HUES48 (cell line): ENCODE measurements at regions not wholly inside any gene's neighbourhood (a gene's known extent, or its start where the extent isn't known, plus 50 kb on each side); places are given as distances from the start of the nearest gene placed in this dataset.
"Not testable (repeated sequence)": the region's sequence is repeated elsewhere in the genome, so short reads cannot be mapped to it uniquely, and the experiment has no call there.

Experiments
- H3K27ac ChIP-seq: one replicate; pipeline ENCODE4 v1.7.0; 2013; ENCODE audit warnings: low read depth, low read length, inconsistent platforms
- H3K27me3 ChIP-seq: 2 replicates; pipeline ENCODE4 v1.6.1; 2013; ENCODE audit warnings: mild to moderate bottlenecking, low read length; ENCODE audit not compliant: control insufficient read depth, insufficient read depth
- H3K36me3 ChIP-seq: 2 replicates; pipeline ENCODE4 v1.6.1; 2013; ENCODE audit warnings: low read length; ENCODE audit not compliant: control insufficient read depth, insufficient read depth
- H3K4me1 ChIP-seq: 2 replicates; pipeline ENCODE4 v1.6.1; 2013; ENCODE audit warnings: mild to moderate bottlenecking, low read length; ENCODE audit not compliant: control insufficient read depth, insufficient read depth
- H3K4me3 ChIP-seq: 2 replicates; pipeline ENCODE4 v1.5.1; 2013; ENCODE audit warnings: mild to moderate bottlenecking, low read depth, low read length
- H3K9ac ChIP-seq: 2 replicates; pipeline ENCODE4 v1.6.1; 2013; ENCODE audit warnings: mild to moderate bottlenecking, low read depth, low read length, moderate library complexity
- H3K9me3 ChIP-seq: 2 replicates; pipeline ENCODE4 v1.6.1; 2013; ENCODE audit warnings: low read length; ENCODE audit not compliant: control insufficient read depth, insufficient read depth

DNA sequence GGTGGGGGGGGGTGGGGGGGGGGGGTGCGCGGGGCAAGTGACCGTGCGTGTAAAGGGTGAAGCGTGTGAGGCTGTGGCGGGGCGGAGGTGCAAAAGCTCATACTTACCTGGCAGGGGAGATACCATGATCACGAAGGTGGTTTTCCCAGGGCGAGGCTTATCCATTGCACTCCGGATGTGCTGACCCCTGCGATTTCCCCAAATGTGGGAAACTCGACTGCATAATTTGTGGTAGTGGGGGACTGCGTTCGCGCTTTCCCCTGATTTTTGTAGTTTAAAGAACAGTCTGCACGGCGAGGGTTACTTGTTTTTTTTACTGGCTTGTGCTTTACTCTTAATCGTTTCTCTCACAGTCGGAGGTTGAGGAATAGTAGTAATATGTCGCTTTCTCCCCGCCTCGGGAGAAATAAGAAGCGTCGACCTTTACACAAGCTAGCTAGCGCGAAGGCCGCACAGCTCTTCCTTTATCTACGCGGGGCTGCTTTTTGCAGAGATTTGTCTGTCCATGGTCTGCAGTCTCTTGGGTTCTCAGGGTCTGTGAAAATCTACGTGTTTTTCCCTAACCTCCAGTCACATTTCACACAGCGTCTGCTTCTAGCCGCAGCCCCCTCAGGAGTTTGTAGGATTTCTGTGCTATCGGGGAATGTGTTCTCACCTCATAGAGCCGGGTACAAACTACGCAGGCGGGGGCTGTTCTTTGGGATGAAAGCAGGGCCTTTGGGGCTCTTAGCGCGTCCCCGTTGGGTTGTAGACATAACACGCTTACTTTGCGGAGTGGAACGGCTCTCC lies 148.1 kb upstream of the NOTCH2NLA start:
- Histone ChIP-seq H3K4me3 (peak overlapping the region; percentile 23), H3K9ac (0 out of 2 replicates have a peak overlapping the region, but pooled peaks have one; percentile 2), H3K27ac (peak overlapping the region; percentile 84)
- H3K36me3 ChIP-seq, H3K4me1 ChIP-seq, H3K27me3 ChIP-seq, H3K9me3 ChIP-seq: not testable (repeated sequence)

DNA sequence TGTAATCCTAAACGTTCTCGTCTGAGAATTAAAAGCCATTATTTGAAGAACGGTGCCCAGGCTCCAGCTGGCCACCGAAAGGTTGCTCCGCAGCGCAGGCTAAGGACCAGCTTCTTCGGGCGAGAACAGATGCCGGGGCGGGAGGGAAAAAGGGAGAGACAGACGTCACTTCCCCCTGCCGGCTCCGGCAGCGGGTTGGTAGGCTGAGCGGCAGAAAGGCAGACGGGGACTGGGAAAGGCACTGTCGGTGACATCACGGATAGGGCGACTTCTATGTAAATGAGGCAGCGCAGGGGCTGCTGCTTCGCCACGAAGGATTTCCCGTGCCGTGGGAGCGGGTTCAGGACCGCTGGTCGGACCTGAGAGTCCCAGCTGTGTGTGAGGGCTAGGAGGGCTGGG lies 147.5 kb upstream of the NOTCH2NLA start:
- H3K27ac ChIP-seq, result peak overlapping the region; percentile 55
- H3K36me3 ChIP-seq, H3K27me3 ChIP-seq, H3K9ac ChIP-seq, H3K9me3 ChIP-seq, H3K4me1 ChIP-seq: not testable (repeated sequence)
- H3K4me3 ChIP-seq, result peak overlapping the region; percentile 18; the same call in 1 of the 2 replicates

DNA sequence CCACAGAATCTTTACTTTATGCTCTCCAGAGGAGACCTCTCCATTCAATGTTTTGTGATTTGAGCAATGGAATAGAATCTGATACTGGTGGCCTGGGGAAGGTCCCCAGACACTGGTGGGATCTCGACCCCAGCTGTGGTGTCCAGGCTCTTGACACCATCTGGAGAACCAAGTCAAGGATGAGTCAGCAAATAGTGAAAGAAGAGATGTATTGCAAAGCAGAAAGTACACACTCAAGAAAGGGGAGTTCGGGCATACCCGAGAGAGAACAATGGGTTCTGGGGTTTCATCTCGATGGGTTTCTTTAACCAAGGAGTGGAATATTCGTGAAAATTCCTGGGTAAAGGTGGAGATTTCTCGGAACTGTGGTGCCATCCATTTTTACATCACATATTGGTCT lies 146.3 kb upstream of the NOTCH2NLA start:
- not testable (repeated sequence) for H3K27ac ChIP-seq

DNA sequence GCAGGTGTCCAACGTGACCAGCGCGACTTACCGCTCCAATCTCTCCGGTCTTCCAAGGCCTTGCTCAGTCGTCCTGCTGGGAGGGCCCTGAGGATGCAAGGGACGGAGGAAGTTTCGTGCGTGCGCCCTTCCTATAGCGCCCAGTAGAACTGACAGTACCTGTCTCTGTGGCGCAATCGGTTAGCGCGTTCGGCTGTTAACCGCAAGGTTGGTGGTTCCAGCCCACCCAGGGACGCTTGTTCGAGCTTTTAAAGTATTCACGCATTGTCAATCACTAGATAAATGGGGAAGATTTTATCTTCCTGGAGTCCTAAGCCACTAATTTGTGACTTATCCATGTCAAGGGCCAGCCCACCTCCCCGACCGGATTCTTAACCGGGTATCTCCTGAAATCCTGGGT lies 141.1 kb upstream of the NOTCH2NLA start:
- H3K27ac ChIP-seq, H3K9me3 ChIP-seq, H3K36me3 ChIP-seq, H3K9ac ChIP-seq, H3K4me1 ChIP-seq, H3K27me3 ChIP-seq: not testable (repeated sequence)
- H3K4me3 ChIP-seq, result peak overlapping the region; percentile 52

More for the DNA sequence above, 146.3 kb upstream of the NOTCH2NLA start:
- not testable (repeated sequence) for H3K27me3 ChIP-seq, H3K36me3 ChIP-seq, H3K4me3 ChIP-seq, H3K9ac ChIP-seq, H3K9me3 ChIP-seq, H3K4me1 ChIP-seq

DNA sequence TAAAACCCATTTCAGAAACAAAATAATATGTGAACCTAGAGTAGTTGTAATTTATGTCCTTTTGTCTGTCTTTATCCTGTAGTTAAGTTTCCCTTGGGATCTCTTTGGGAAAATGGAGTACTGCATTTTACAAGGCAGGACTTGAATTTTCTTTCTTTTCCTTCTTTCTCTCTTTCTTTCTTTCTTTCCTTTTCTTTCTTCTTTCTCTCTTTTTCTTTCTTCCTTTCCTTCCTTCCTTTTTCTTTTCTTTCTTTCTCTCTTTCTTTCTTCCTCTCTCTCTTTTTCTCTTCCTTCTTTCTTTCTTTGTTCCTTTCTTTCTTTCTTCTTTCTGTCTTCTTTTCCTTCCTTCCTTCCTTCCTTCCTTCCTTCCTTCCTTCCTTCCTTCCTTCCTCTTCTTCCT lies 126.6 kb upstream of the NOTCH2NLA start:
- not testable (repeated sequence) for H3K27ac ChIP-seq, H3K4me1 ChIP-seq, H3K9ac ChIP-seq, H3K9me3 ChIP-seq, H3K4me3 ChIP-seq, H3K36me3 ChIP-seq, H3K27me3 ChIP-seq

DNA sequence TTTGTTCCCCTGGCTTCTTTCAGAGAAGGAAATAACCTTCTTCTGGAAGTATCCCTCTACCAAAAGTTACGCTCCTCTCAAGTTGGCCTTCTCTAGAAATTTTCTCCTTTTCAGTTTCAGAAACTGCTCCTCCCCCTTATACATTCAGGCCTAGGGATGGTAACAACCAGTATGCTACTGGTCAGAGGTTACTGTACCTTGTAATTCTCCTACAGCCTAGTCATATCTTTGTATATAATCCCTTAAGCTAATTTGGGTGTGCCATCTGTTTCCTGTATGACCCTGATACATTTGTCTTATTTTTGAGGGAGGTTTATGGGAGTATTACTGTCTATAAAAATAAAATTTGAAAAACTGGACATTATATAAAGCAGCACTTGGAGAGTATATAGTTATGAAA lies 98.0 kb upstream of the NOTCH2NLA start:
- not testable (repeated sequence) for H3K4me3 ChIP-seq, H3K9me3 ChIP-seq, H3K36me3 ChIP-seq, H3K4me1 ChIP-seq, H3K9ac ChIP-seq, H3K27ac ChIP-seq, H3K27me3 ChIP-seq

DNA sequence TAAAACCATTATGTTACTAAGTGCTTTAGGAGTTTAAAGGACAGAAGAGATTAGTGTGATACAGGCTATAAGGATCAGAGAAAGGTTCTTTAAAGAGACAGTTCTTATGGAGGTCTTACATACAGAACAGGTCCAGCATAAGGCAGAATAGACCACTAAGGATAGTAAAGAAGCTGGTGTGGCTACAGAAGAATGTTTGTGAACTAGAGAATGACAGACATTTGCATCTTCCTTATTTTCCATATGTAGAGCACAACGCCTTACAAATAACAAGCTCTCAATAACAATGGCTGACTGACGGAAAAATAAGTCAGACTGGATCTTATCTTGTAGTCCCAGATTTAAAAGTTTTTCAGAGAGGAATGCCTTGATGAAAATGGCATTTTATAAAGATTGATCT lies 95.6 kb upstream of the NOTCH2NLA start:
- H3K9ac ChIP-seq, H3K36me3 ChIP-seq, H3K4me1 ChIP-seq, H3K27me3 ChIP-seq, H3K27ac ChIP-seq, H3K4me3 ChIP-seq, H3K9me3 ChIP-seq: not testable (repeated sequence)

DNA sequence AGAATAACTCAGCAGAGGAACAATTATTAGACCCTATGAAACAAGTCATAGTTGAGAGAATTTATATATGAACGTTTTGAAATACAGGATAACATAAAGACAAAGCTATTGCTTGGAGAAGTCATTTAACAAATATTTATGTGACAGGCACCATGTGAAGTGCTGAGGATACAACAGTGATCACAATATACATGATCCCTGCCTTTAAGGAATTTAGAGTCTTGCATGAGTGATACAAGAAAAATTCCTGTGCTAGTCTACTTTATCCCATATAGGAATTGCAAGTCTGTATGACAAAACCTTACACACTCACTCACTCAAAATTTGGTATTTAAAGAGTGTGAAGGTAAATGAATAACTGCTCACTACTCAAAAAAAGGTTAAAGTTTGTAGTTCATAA lies 94.5 kb upstream of the NOTCH2NLA start:
- not testable (repeated sequence) for H3K4me1 ChIP-seq, H3K9ac ChIP-seq

DNA sequence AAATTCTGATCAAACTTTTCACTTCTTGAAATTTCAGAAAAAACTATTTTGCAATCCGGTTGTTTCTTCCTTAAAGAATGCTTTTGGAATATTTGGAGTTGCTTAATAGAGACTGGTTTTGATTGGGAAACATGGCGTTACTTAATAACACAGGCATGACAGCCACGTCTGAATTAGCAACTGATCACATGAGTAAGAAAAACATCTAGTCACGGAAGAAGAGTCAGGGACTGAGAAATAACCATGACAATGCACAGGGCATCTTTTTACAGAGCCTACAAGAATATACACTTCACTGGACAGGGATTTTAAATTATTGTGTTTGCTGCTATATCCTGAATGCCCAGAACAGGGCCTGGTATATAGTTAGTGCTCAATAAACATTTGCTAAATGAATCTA lies 94.1 kb upstream of the NOTCH2NLA start:
- H3K27me3 ChIP-seq, H3K9ac ChIP-seq, H3K27ac ChIP-seq, H3K4me1 ChIP-seq, H3K36me3 ChIP-seq, H3K9me3 ChIP-seq, H3K4me3 ChIP-seq: not testable (repeated sequence)

More for the DNA sequence above, 94.5 kb upstream of the NOTCH2NLA start:
- not testable (repeated sequence) for H3K36me3 ChIP-seq, H3K9me3 ChIP-seq, H3K27me3 ChIP-seq, H3K27ac ChIP-seq, H3K4me3 ChIP-seq

DNA sequence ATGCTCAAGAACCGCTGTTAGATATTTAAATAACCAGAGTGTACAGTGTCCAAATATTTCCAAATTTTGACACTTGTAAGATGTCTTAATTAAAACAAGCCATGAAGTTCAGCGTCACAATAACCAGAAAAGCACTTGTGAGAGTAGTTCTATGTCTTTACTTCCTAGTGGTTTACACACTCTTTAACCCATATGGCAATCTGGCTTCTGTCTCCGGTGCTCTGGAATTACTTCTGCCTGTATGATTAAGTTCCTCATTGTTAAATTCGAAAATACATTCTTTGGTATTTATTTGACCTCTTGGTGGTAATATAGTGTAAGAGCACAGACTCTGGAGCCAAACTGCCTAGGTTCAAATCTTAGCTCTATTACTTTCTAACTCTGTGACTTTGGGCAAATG lies 89.9 kb upstream of the NOTCH2NLA start:
- not testable (repeated sequence) for H3K27me3 ChIP-seq, H3K4me1 ChIP-seq, H3K9me3 ChIP-seq, H3K9ac ChIP-seq, H3K36me3 ChIP-seq, H3K27ac ChIP-seq, H3K4me3 ChIP-seq

DNA sequence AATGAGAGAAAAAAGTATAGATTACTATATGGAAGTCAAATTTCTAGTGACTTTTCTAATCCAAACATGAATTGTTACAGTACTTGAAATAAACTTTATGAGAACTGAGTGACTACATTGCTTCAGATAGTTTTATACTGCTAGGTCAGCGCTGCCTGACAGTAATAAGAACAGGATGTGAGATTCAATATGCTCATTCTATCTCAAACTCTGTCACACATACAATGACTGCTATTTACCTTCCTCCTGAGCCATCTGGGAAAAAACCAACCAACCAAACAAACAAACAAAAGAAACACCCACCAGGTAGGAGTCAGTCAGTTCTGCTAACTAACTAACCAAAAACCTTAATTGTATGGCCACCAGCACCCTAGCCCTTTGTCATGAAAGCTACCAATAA lies 89.0 kb upstream of the NOTCH2NLA start:
- not testable (repeated sequence) for H3K4me3 ChIP-seq, H3K27me3 ChIP-seq, H3K36me3 ChIP-seq, H3K4me1 ChIP-seq, H3K9ac ChIP-seq, H3K27ac ChIP-seq, H3K9me3 ChIP-seq
